ENCODE measurements at regions not wholly inside any gene's neighbourhood (a gene's known extent, or its start where the extent isn't known, plus 50 kb on each side); places are given as distances from the start of the nearest gene placed in this dataset.

GRCh38 chr4:128347930-128348660 is 60.5 kb upstream of the PGRMC2 start:
- no peak for DNase-seq (ENCODE audit: low read depth)

GRCh38 chr4:128347175-128347868 is 59.7 kb upstream of the PGRMC2 start:
- DNase-seq (ENCODE audit: low read depth), result no peak
- TF ChIP-seq CTCF (IDR thresholded peaks at IDR 0.05; ENCODE audit: control insufficient read depth, extremely low read depth, insufficient read depth), result no peak
- H3K4me3 ChIP-seq (ENCODE audit: low read depth, low read length), result no peak overlapping the region

More at GRCh38 chr4:128347930-128348660, 60.5 kb upstream of the PGRMC2 start:
- TF ChIP-seq CTCF (IDR thresholded peaks at IDR 0.05; ENCODE audit: control insufficient read depth, extremely low read depth, insufficient read depth), result no peak
- H3K4me3 ChIP-seq (ENCODE audit: low read depth, low read length), result no peak overlapping the region

GRCh38 chr4:128346054-128346716 is 58.6 kb upstream of the PGRMC2 start:
- no peak for DNase-seq (ENCODE audit: low read depth)
- TF ChIP-seq CTCF (IDR thresholded peaks at IDR 0.05; ENCODE audit: control insufficient read depth, extremely low read depth, insufficient read depth), result no peak
- H3K4me3 ChIP-seq (ENCODE audit: low read depth, low read length), result no peak overlapping the region

GRCh38 chr4:128345650-128346049 is 58.0 kb upstream of the PGRMC2 start:
- DNase-seq (ENCODE audit: low read depth), result no peak

GRCh38 chr4:128342762-128343161 is 55.1 kb upstream of the PGRMC2 start:
- DNase-seq (ENCODE audit: low read depth), result no peak
- no peak for TF ChIP-seq CTCF (IDR thresholded peaks at IDR 0.05; ENCODE audit: control insufficient read depth, extremely low read depth, insufficient read depth)
- no peak overlapping the region for H3K4me3 ChIP-seq (ENCODE audit: low read depth, low read length)

More at GRCh38 chr4:128345650-128346049, 58.0 kb upstream of the PGRMC2 start:
- TF ChIP-seq CTCF (IDR thresholded peaks at IDR 0.05; ENCODE audit: control insufficient read depth, extremely low read depth, insufficient read depth), result no peak
- no peak overlapping the region for H3K4me3 ChIP-seq (ENCODE audit: low read depth, low read length)

- no peak for DNase-seq (ENCODE audit: low read depth)
- no peak for TF ChIP-seq CTCF (IDR thresholded peaks at IDR 0.05; ENCODE audit: control insufficient read depth, extremely low read depth, insufficient read depth)
- no peak overlapping the region for H3K4me3 ChIP-seq (ENCODE audit: low read depth, low read length)
Observed at GRCh38 chr4:128341634-128342033, 54.0 kb upstream of the PGRMC2 start.
